GM23338 (cell line): ENCODE measurements at regions not wholly inside any gene's neighbourhood (a gene's known extent, or its start where the extent isn't known, plus 50 kb on each side); places are given as distances from the start of the nearest gene placed in this dataset.

Experiments
- ATAC-seq: fragments of 200-7000 bp; cut with Tn5 transposase; 3 replicates; pipeline ENCODE4 v1.9.1; 2020
- DNase-seq: peaks from one replicate; pipeline ENCODE4 v3.0.0-alpha.2; 2015; ENCODE audit warnings: low spot score
- H2AFZ ChIP-seq: fragments of 200-600 bp; sonication (generic); 2 replicates; pipeline ENCODE4 v1.8.0; 2016; ENCODE audit warnings: antibody characterized with exemption, mild to moderate bottlenecking, moderate library complexity
- H3F3A ChIP-seq: fragments of 200-600 bp; sonication (generic); replicated peaks from 2 replicates; pipeline ENCODE4 v1.8.0; 2017; ENCODE audit warnings: antibody characterized with exemption, mixed run types, low read depth
- H3K27ac ChIP-seq: fragments of 200-600 bp; sonication (generic); 2 replicates; pipeline ENCODE4 v1.6.1; 2016; ENCODE audit warnings: low read depth
- H3K27me3 ChIP-seq: fragments of 200-600 bp; sonication (generic); 2 replicates; pipeline ENCODE4 v1.8.0; 2016; ENCODE audit warnings: mild to moderate bottlenecking, mixed run types, moderate library complexity; ENCODE audit not compliant: insufficient read depth
- H3K36me3 ChIP-seq: fragments of 200-600 bp; sonication (generic); 2 replicates; pipeline ENCODE4 v1.8.0; 2016; ENCODE audit warnings: mild to moderate bottlenecking; ENCODE audit not compliant: insufficient read depth
- H3K4me1 ChIP-seq: fragments of 200-600 bp; sonication (generic); 2 replicates; pipeline ENCODE4 v1.8.0; 2016; ENCODE audit warnings: mild to moderate bottlenecking, moderate library complexity; ENCODE audit not compliant: insufficient read depth
- H3K4me2 ChIP-seq: fragments of 200-600 bp; sonication (generic); 2 replicates; pipeline ENCODE4 v1.7.1; 2017; ENCODE audit warnings: mixed run types
- H3K4me3 ChIP-seq: fragments of 200-600 bp; sonication (generic); 2 replicates; pipeline ENCODE4 v1.6.1; 2016; ENCODE audit warnings: mixed run types
- H3K79me2 ChIP-seq: fragments of 200-600 bp; sonication (generic); replicated peaks from 2 replicates; pipeline ENCODE4 v1.8.0; 2017; ENCODE audit warnings: mild to moderate bottlenecking; ENCODE audit not compliant: insufficient read depth
- H3K9me2 ChIP-seq: fragments of 200-600 bp; sonication (generic); 2 replicates; pipeline ENCODE4 v1.8.0; 2017; ENCODE audit not compliant: insufficient read depth
- H4K20me1 ChIP-seq: fragments of 200-600 bp; sonication (generic); replicated peaks from 2 replicates; pipeline ENCODE4 v1.8.0; 2017; ENCODE audit warnings: mild to moderate bottlenecking; ENCODE audit not compliant: insufficient read depth
- H3K27ac Mint-ChIP-seq: 2 replicates; pipeline ENCODE4 v1.8.0; 2020; ENCODE audit warnings: inconsistent platforms, mild to moderate bottlenecking, moderate library complexity, mixed read lengths
- H3K27me3 Mint-ChIP-seq: 3 replicates; pipeline ENCODE4 v1.8.0; 2022; ENCODE audit warnings: low read depth, mild to moderate bottlenecking, moderate library complexity, mixed read lengths, inconsistent platforms; ENCODE audit not compliant: insufficient read depth, poor library complexity
- H3K36me3 Mint-ChIP-seq: 3 replicates; pipeline ENCODE4 v1.8.0; 2021; ENCODE audit warnings: low read depth, mild to moderate bottlenecking, inconsistent platforms, moderate library complexity, mixed read lengths
- H3K4me1 Mint-ChIP-seq: 3 replicates; pipeline ENCODE4 v1.8.0; 2020; ENCODE audit warnings: mild to moderate bottlenecking, inconsistent platforms, mixed read lengths
- H3K4me3 Mint-ChIP-seq: 3 replicates; pipeline ENCODE4 v1.8.0; 2021; ENCODE audit warnings: moderate library complexity, mild to moderate bottlenecking, inconsistent platforms, mixed read lengths
- H3K9me3 Mint-ChIP-seq: 3 replicates; pipeline ENCODE4 v1.8.0; 2020; ENCODE audit warnings: moderate library complexity, mild to moderate bottlenecking, inconsistent platforms, mixed read lengths
- CREB1 ChIP-seq: fragments of 250-450 bp; sonication (Bioruptor Pico); IDR thresholded peaks from 2 replicates; pipeline ENCODE4 v1.5.0; 2020; ENCODE audit warnings: low read depth, mild to moderate bottlenecking, moderate library complexity
- EZH2 ChIP-seq: fragments of 200-600 bp; sonication (generic); IDR thresholded peaks from one replicate; pipeline ENCODE4 v1.8.0; 2017; ENCODE audit warnings: antibody characterized with exemption, mild to moderate bottlenecking, low read depth; ENCODE audit not compliant: unreplicated experiment
- EZH2phosphoT487 ChIP-seq: fragments of 200-600 bp; sonication (generic); IDR thresholded peaks from one replicate; pipeline ENCODE4 v1.8.1; 2018; ENCODE audit warnings: antibody characterized with exemption; ENCODE audit not compliant: unreplicated experiment
- JUNB ChIP-seq: IDR thresholded peaks from one replicate; pipeline ENCODE4 v1.6.1; 2016; ENCODE audit warnings: antibody characterized with exemption; ENCODE audit not compliant: unreplicated experiment
- NANOG ChIP-seq: IDR thresholded peaks from 2 replicates; pipeline ENCODE4 v1.6.1; 2016; ENCODE audit warnings: antibody characterized with exemption, borderline replicate concordance
- POLR2AphosphoS5 ChIP-seq: IDR thresholded peaks from 2 replicates; pipeline ENCODE4 v1.6.1; 2016; ENCODE audit warnings: antibody characterized with exemption, low read depth
- STAT1 ChIP-seq: IDR thresholded peaks from one replicate; pipeline ENCODE4 v1.6.1; 2016; ENCODE audit warnings: antibody characterized with exemption; ENCODE audit not compliant: unreplicated experiment
- ZNF114 ChIP-seq: fragments of 250-450 bp; sonication (Bioruptor Pico); IDR thresholded peaks from 2 replicates; pipeline ENCODE4 v1.5.0; 2020; ENCODE audit warnings: mild to moderate bottlenecking, moderate library complexity
- ZNF331 ChIP-seq: fragments of 250-450 bp; sonication (Bioruptor Pico); IDR thresholded peaks from 2 replicates; pipeline ENCODE4 v1.5.0; 2020; ENCODE audit warnings: low read depth, mild to moderate bottlenecking, moderate library complexity
- TF ChIP-seq, protein P1 (sequence below): IDR thresholded peaks from one replicate; pipeline ENCODE4 v1.6.1; 2018; ENCODE audit warnings: antibody characterized with exemption; ENCODE audit not compliant: unreplicated experiment
- TF ChIP-seq, protein P2 (sequence below), 2 experiments: fragments of 200-600 bp in 1 of 2; sonication (generic) in 1 of 2; conservative IDR thresholded peaks; 2 replicates each; pipeline versions ENCODE4 v1.5.1 to v1.6.1; 2016 to 2017; ENCODE audit warnings: antibody characterized with exemption in 2 of 2, low read depth in 2 of 2, mild to moderate bottlenecking in 2 of 2, moderate library complexity in 1 of 2
- TF ChIP-seq, protein P3 (sequence below): IDR thresholded peaks from 2 replicates; pipeline ENCODE4 v1.6.1; 2016; ENCODE audit warnings: antibody characterized with exemption
- TF ChIP-seq, protein P4 (sequence below): fragments of 250-450 bp; sonication (Bioruptor Pico); IDR thresholded peaks from 2 replicates; pipeline ENCODE4 v1.5.0; 2020; ENCODE audit warnings: mild to moderate bottlenecking, moderate library complexity

DNA sequence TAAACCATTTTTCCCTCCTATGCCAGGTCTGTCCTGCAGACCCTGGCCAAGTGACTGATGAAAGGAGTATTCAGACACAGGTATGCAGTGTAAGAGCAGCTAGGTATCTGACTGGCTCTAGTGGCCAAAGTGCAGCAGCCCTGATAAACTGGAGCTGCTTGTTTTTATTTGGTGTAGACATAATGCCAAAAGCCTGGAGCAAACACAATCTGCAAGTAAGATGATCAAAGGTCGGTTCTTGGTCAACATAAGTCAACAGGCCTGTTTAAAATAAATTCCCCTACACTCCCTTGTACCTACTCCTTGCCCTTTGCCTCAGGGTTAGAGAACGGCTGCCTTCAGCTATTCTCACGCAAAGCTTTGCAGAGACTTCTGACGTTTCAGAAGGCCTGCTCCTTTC, 1003.1 kb downstream of the ZPLD1 start:
- Mint-ChIP-seq H3K9me3 (peaks cover 23% of the 10 kb centered on the region), H3K4me1 (peaks cover 3% of the 10 kb centered on the region; the same call in 2 of the 3 replicates), H3K36me3 (peaks cover 13% of the 10 kb centered on the region), H3K27ac (no peak overlapping the region), H3K27me3 (no peaks in the 10 kb centered on the region), H3K4me3 (no peak overlapping the region)
- H3K9me2 ChIP-seq = no peaks in the 10 kb centered on the region
- no peaks in the 10 kb centered on the region for H3K27me3 ChIP-seq
- no peaks in the 10 kb centered on the region for H4K20me1 ChIP-seq
- H3K4me1 ChIP-seq = peaks cover 10% of the 10 kb centered on the region; the same call in 1 of the 2 replicates
- H3K4me2 ChIP-seq = no peak overlapping the region
- no peak for DNase-seq
- H2AFZ ChIP-seq = no peak overlapping the region
- no peaks in the 10 kb centered on the region for H3F3A ChIP-seq
- H3K79me2 ChIP-seq = no peaks in the 10 kb centered on the region
- ATAC-seq = no peak
- H3K27ac ChIP-seq = no peak overlapping the region
- TF ChIP-seq ZNF331 (CRISPR knock-in tag) (no peak), ZNF114 (CRISPR knock-in tag) (no peak), CREB1 (no peak), NANOG (no peak), EZH2 (no peak), POLR2AphosphoS5 (no peak), STAT1 (no peak), EZH2phosphoT487 (no peak), JUNB (no peak)
- TF ChIP-seq, protein P1, sequence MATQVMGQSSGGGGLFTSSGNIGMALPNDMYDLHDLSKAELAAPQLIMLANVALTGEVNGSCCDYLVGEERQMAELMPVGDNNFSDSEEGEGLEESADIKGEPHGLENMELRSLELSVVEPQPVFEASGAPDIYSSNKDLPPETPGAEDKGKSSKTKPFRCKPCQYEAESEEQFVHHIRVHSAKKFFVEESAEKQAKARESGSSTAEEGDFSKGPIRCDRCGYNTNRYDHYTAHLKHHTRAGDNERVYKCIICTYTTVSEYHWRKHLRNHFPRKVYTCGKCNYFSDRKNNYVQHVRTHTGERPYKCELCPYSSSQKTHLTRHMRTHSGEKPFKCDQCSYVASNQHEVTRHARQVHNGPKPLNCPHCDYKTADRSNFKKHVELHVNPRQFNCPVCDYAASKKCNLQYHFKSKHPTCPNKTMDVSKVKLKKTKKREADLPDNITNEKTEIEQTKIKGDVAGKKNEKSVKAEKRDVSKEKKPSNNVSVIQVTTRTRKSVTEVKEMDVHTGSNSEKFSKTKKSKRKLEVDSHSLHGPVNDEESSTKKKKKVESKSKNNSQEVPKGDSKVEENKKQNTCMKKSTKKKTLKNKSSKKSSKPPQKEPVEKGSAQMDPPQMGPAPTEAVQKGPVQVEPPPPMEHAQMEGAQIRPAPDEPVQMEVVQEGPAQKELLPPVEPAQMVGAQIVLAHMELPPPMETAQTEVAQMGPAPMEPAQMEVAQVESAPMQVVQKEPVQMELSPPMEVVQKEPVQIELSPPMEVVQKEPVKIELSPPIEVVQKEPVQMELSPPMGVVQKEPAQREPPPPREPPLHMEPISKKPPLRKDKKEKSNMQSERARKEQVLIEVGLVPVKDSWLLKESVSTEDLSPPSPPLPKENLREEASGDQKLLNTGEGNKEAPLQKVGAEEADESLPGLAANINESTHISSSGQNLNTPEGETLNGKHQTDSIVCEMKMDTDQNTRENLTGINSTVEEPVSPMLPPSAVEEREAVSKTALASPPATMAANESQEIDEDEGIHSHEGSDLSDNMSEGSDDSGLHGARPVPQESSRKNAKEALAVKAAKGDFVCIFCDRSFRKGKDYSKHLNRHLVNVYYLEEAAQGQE = no peak
- TF ChIP-seq, protein P2, sequence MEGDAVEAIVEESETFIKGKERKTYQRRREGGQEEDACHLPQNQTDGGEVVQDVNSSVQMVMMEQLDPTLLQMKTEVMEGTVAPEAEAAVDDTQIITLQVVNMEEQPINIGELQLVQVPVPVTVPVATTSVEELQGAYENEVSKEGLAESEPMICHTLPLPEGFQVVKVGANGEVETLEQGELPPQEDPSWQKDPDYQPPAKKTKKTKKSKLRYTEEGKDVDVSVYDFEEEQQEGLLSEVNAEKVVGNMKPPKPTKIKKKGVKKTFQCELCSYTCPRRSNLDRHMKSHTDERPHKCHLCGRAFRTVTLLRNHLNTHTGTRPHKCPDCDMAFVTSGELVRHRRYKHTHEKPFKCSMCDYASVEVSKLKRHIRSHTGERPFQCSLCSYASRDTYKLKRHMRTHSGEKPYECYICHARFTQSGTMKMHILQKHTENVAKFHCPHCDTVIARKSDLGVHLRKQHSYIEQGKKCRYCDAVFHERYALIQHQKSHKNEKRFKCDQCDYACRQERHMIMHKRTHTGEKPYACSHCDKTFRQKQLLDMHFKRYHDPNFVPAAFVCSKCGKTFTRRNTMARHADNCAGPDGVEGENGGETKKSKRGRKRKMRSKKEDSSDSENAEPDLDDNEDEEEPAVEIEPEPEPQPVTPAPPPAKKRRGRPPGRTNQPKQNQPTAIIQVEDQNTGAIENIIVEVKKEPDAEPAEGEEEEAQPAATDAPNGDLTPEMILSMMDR (conservative IDR thresholded peaks at IDR 0.05; ENCODE audit: low read depth in 2 of 2) = no peak
- TF ChIP-seq, protein P3, sequence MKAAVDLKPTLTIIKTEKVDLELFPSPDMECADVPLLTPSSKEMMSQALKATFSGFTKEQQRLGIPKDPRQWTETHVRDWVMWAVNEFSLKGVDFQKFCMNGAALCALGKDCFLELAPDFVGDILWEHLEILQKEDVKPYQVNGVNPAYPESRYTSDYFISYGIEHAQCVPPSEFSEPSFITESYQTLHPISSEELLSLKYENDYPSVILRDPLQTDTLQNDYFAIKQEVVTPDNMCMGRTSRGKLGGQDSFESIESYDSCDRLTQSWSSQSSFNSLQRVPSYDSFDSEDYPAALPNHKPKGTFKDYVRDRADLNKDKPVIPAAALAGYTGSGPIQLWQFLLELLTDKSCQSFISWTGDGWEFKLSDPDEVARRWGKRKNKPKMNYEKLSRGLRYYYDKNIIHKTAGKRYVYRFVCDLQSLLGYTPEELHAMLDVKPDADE = no peak
- TF ChIP-seq, protein P4, sequence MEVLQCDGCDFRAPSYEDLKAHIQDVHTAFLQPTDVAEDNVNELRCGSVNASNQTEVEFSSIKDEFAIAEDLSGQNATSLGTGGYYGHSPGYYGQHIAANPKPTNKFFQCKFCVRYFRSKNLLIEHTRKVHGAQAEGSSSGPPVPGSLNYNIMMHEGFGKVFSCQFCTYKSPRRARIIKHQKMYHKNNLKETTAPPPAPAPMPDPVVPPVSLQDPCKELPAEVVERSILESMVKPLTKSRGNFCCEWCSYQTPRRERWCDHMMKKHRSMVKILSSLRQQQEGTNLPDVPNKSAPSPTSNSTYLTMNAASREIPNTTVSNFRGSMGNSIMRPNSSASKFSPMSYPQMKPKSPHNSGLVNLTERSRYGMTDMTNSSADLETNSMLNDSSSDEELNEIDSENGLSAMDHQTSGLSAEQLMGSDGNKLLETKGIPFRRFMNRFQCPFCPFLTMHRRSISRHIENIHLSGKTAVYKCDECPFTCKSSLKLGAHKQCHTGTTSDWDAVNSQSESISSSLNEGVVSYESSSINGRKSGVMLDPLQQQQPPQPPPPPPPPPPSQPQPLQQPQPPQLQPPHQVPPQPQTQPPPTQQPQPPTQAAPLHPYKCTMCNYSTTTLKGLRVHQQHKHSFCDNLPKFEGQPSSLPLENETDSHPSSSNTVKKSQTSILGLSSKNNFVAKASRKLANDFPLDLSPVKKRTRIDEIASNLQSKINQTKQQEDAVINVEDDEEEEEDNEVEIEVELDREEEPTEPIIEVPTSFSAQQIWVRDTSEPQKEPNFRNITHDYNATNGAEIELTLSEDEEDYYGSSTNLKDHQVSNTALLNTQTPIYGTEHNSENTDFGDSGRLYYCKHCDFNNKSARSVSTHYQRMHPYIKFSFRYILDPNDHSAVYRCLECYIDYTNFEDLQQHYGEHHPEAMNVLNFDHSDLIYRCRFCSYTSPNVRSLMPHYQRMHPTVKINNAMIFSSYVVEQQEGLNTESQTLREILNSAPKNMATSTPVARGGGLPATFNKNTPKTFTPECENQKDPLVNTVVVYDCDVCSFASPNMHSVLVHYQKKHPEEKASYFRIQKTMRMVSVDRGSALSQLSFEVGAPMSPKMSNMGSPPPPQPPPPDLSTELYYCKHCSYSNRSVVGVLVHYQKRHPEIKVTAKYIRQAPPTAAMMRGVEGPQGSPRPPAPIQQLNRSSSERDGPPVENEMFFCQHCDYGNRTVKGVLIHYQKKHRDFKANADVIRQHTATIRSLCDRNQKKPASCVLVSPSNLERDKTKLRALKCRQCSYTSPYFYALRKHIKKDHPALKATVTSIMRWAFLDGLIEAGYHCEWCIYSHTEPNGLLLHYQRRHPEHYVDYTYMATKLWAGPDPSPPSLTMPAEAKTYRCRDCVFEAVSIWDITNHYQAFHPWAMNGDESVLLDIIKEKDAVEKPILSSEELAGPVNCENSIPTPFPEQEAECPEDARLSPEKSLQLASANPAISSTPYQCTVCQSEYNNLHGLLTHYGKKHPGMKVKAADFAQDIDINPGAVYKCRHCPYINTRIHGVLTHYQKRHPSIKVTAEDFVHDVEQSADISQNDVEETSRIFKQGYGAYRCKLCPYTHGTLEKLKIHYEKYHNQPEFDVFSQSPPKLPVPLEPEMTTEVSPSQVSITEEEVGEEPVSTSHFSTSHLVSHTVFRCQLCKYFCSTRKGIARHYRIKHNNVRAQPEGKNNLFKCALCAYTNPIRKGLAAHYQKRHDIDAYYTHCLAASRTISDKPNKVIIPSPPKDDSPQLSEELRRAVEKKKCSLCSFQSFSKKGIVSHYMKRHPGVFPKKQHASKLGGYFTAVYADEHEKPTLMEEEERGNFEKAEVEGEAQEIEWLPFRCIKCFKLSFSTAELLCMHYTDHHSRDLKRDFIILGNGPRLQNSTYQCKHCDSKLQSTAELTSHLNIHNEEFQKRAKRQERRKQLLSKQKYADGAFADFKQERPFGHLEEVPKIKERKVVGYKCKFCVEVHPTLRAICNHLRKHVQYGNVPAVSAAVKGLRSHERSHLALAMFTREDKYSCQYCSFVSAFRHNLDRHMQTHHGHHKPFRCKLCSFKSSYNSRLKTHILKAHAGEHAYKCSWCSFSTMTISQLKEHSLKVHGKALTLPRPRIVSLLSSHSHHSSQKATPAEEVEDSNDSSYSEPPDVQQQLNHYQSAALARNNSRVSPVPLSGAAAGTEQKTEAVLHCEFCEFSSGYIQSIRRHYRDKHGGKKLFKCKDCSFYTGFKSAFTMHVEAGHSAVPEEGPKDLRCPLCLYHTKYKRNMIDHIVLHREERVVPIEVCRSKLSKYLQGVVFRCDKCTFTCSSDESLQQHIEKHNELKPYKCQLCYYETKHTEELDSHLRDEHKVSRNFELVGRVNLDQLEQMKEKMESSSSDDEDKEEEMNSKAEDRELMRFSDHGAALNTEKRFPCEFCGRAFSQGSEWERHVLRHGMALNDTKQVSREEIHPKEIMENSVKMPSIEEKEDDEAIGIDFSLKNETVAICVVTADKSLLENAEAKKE (CRISPR knock-in tag) = no peak
- no peaks in the 10 kb centered on the region for H3K36me3 ChIP-seq
- H3K4me3 ChIP-seq = no peak overlapping the region
